ENCODE measurements at regions not wholly inside any gene's neighbourhood (a gene's known extent, or its start where the extent isn't known, plus 50 kb on each side); places are given as distances from the start of the nearest gene placed in this dataset.
"Not testable (repeated sequence)": the region's sequence is repeated elsewhere in the genome, so short reads cannot be mapped to it uniquely, and the experiment has no call there.

DNA sequence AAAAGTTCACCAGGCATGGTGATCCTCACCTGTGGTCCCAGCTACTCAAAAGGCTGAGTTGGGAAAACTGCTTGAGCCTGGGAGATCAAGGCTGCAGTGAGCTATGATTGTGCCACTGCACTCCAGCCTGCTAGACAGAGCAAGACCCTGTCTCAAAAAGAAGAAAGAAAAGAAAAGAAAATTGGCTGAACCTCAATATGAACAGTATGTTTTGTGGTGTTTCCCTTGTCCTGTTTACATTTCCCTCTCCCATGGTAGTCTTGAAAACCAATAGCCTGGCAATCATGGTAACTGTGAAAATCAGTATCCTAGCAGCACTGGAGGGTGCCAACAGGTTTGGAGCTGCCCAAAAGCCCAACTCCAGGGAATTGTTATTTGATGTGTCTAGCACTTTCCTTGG, 174.1 kb upstream of the NR4A3 start:
- H3K4me1 Mint-ChIP-seq (ENCODE audit: low read depth), result no peaks in the 10 kb centered on the region
- DNase-seq (no peak), ATAC-seq (no peak)
- ChIA-PET POLR2A (no interaction called here), CTCF (interaction anchor here (0.9 kb wide), 1 partner anchor 44 kb away, joined by 3 read pairs; no protein-coding TSS in a partner anchor)
- H3K4me3 Mint-ChIP-seq, result no peak overlapping the region
- no peaks in the 10 kb centered on the region for H3K9me3 Mint-ChIP-seq (ENCODE audit: insufficient read depth)
- H3K36me3 Mint-ChIP-seq (ENCODE audit: low read depth), result no peaks in the 10 kb centered on the region
- H3K27ac Mint-ChIP-seq, result no peak overlapping the region
- H3K27me3 Mint-ChIP-seq (ENCODE audit: low read depth), result peaks cover 16% of the 10 kb centered on the region

DNA sequence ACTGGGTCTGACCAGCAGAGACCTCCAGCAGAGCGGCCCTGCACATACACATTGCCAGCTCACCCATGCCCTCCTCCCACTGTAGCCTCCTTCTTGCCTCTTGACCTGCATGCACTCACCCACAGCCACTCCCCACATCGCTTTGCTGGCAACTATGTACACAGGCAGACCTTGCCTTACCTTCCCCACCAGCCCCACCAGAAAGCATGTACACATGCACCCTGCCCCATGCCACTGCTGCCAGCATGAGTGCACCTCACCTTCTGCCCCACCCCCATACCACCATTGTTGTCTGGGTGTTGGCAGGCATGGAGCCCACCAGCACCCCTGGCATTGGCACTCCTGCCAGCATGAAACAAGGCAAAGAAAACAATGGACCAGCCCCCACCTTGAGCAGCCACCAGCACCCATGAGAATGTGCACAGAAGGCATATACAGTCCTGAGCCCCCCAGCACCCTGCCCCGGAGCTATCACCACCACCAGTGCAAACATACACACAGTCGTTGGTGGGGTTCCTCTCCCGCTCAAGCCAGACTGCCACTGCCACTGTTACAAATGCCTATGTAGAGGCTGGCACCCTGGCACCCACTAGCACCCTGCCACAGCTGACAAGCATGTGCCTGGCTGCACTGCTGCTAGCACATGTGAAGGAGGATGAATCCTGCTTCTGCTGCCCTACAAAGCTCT, 171.4 kb upstream of the NR4A3 start:
- no peak for ATAC-seq
- Mint-ChIP-seq H3K9me3 (ENCODE audit: insufficient read depth) (no peaks in the 10 kb centered on the region), H3K4me1 (ENCODE audit: low read depth) (no peaks in the 10 kb centered on the region), H3K27ac (no peak overlapping the region), H3K36me3 (ENCODE audit: low read depth) (no peaks in the 10 kb centered on the region), H3K27me3 (ENCODE audit: low read depth) (peaks cover 21% of the 10 kb centered on the region), H3K4me3 (no peak overlapping the region)
- CTCF ChIA-PET, result no interaction called here
- no peak for DNase-seq
- POLR2A ChIA-PET, result no interaction called here

GRCh38 chr9:99660191-99660636, 161.5 kb upstream of the NR4A3 start:
- Mint-ChIP-seq H3K4me3 (no peak overlapping the region), H3K9me3 (ENCODE audit: insufficient read depth) (no peaks in the 10 kb centered on the region), H3K27ac (no peak overlapping the region), H3K27me3 (ENCODE audit: low read depth) (peaks cover 18% of the 10 kb centered on the region), H3K4me1 (ENCODE audit: low read depth) (no peaks in the 10 kb centered on the region), H3K36me3 (ENCODE audit: low read depth) (no peaks in the 10 kb centered on the region)
- ChIA-PET CTCF (no interaction called here), POLR2A (no interaction called here)
- DNase-seq, result no peak
- ATAC-seq, result no peak

GRCh38 chr9:99663297-99663696, 158.4 kb upstream of the NR4A3 start:
- DNase-seq (no peak), ATAC-seq (no peak)
- POLR2A ChIA-PET, result no interaction called here
- H3K36me3 Mint-ChIP-seq (ENCODE audit: low read depth), result no peaks in the 10 kb centered on the region
- CTCF ChIA-PET, result no interaction called here
- peaks cover 13% of the 10 kb centered on the region for H3K27me3 Mint-ChIP-seq (ENCODE audit: low read depth)
- no peak overlapping the region for H3K4me3 Mint-ChIP-seq
- peaks cover 11% of the 10 kb centered on the region for H3K4me1 Mint-ChIP-seq (ENCODE audit: low read depth)
- no peak overlapping the region for H3K27ac Mint-ChIP-seq
- H3K9me3 Mint-ChIP-seq (ENCODE audit: insufficient read depth), result no peaks in the 10 kb centered on the region

GRCh38 chr9:99663856-99664255, 157.8 kb upstream of the NR4A3 start:
- Mint-ChIP-seq H3K36me3 (ENCODE audit: low read depth) (no peaks in the 10 kb centered on the region), H3K9me3 (ENCODE audit: insufficient read depth) (no peaks in the 10 kb centered on the region), H3K27me3 (ENCODE audit: low read depth) (peaks cover 12% of the 10 kb centered on the region), H3K4me1 (ENCODE audit: low read depth) (peaks cover 11% of the 10 kb centered on the region), H3K27ac (no peak overlapping the region), H3K4me3 (no peak overlapping the region)
- ChIA-PET CTCF (no interaction called here), POLR2A (no interaction called here)
- ATAC-seq, result no peak
- no peak for DNase-seq

DNA sequence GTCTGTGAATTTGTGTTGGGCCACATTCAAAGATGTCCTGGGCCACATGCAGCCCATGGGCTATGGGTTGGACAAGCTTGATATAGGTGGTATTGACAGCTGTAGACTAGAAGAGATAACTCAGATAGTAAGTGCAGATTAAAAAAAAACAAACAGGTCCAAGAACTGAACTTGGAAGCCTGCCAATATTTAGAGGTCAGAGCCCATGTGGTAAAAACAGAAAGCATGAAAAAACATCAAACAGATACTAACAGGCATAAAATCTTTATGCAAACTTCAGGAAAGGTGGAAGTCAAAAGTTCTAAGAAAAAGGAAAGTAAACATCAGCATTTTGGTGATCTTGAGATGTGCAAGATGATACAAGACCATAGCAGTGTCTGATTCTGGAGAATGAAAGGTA, 155.1 kb upstream of the NR4A3 start:
- POLR2A ChIA-PET, result no interaction called here
- H3K27ac Mint-ChIP-seq, result peak overlapping the region; percentile 39

GRCh38 chr9:99670886-99671285, 150.8 kb upstream of the NR4A3 start:
- H3K27ac Mint-ChIP-seq; H3K4me3 Mint-ChIP-seq; H3K4me1 Mint-ChIP-seq (ENCODE audit: low read depth); DNase-seq; H3K36me3 Mint-ChIP-seq (ENCODE audit: low read depth); ATAC-seq; CTCF ChIA-PET; H3K27me3 Mint-ChIP-seq (ENCODE audit: low read depth); H3K9me3 Mint-ChIP-seq (ENCODE audit: insufficient read depth); POLR2A ChIA-PET: not testable (repeated sequence)

More for the DNA sequence above, 155.1 kb upstream of the NR4A3 start:
- Mint-ChIP-seq H3K4me1 (ENCODE audit: low read depth) (peaks cover 11% of the 10 kb centered on the region), H3K27me3 (ENCODE audit: low read depth) (peaks cover 7% of the 10 kb centered on the region), H3K9me3 (ENCODE audit: insufficient read depth) (no peaks in the 10 kb centered on the region), H3K36me3 (ENCODE audit: low read depth) (no peaks in the 10 kb centered on the region), H3K4me3 (no peak overlapping the region)
- no peak for ATAC-seq
- CTCF ChIA-PET, result no interaction called here
- no peak for DNase-seq

DNA sequence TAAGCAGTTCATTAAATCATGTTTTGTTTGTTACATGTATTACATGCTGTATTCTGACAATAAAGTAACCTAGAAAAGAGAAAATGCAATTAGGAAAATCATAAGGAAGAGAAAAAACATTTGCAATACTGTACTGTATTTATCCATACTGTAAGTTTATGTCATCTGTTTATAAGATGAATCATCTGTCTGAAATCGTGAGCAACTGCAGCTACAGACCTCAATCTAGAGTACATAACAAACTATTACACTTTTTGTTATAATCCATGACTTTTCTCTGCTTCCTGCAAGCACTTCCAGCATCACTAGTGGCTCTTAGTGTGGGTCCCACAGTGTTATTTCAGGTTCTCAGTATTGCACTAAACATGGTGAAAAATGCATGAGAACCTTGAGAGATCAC, 144.4 kb upstream of the NR4A3 start:
- POLR2A ChIA-PET, result no interaction called here
- Mint-ChIP-seq H3K4me1 (ENCODE audit: low read depth) (no peaks in the 10 kb centered on the region), H3K36me3 (ENCODE audit: low read depth) (no peaks in the 10 kb centered on the region), H3K9me3 (ENCODE audit: insufficient read depth) (peaks cover 12% of the 10 kb centered on the region), H3K27me3 (ENCODE audit: low read depth) (peaks cover 2% of the 10 kb centered on the region), H3K27ac (no peak overlapping the region), H3K4me3 (no peak overlapping the region)
- ATAC-seq, result no peak
- DNase-seq, result no peak
- CTCF ChIA-PET, result no interaction called here

- Mint-ChIP-seq H3K27ac (no peak overlapping the region), H3K4me3 (no peak overlapping the region), H3K9me3 (ENCODE audit: insufficient read depth) (peaks cover 16% of the 10 kb centered on the region), H3K36me3 (ENCODE audit: low read depth) (no peaks in the 10 kb centered on the region), H3K4me1 (ENCODE audit: low read depth) (no peaks in the 10 kb centered on the region), H3K27me3 (ENCODE audit: low read depth) (peaks cover 2% of the 10 kb centered on the region)
- CTCF ChIA-PET, result no interaction called here
- ATAC-seq (no peak), DNase-seq (no peak)
- POLR2A ChIA-PET, result no interaction called here
Measured at GRCh38 chr9:99678566-99678965, 143.1 kb upstream of the NR4A3 start.

DNA sequence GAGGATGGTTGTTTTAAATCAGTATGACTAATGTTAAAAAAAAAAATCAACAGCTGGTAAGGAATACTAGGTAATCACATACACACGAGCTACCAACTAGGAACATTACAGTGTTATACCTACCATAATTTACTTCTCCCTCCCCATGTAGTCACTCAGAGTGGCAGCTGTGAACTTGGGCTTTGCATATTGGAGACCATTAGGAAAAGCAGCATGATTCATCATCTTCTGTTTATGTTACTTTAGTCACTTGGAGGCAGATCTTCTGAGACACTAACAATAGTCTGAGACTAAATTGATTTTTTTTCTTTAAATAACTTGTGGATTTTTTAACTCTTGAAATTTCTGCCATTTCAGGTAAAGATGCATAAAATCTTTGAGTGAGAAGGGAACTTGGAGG, 141.5 kb upstream of the NR4A3 start:
- no peak for ATAC-seq
- Mint-ChIP-seq H3K4me3 (no peak overlapping the region), H3K4me1 (ENCODE audit: low read depth) (no peaks in the 10 kb centered on the region), H3K27me3 (ENCODE audit: low read depth) (peaks cover 2% of the 10 kb centered on the region), H3K27ac (no peak overlapping the region), H3K36me3 (ENCODE audit: low read depth) (no peaks in the 10 kb centered on the region), H3K9me3 (ENCODE audit: insufficient read depth) (peaks cover 16% of the 10 kb centered on the region)
- CTCF ChIA-PET, result no interaction called here
- no peak for DNase-seq
- POLR2A ChIA-PET, result no interaction called here

- Mint-ChIP-seq H3K27me3 (ENCODE audit: low read depth) (peaks cover 2% of the 10 kb centered on the region), H3K4me1 (ENCODE audit: low read depth) (no peaks in the 10 kb centered on the region), H3K9me3 (ENCODE audit: insufficient read depth) (peaks cover 11% of the 10 kb centered on the region), H3K4me3 (no peak overlapping the region), H3K36me3 (ENCODE audit: low read depth) (no peaks in the 10 kb centered on the region), H3K27ac (no peak overlapping the region)
- DNase-seq (no peak), ATAC-seq (no peak)
- ChIA-PET POLR2A (no interaction called here), CTCF (no interaction called here)
Measured at GRCh38 chr9:99681113-99681512, 140.6 kb upstream of the NR4A3 start.

DNA sequence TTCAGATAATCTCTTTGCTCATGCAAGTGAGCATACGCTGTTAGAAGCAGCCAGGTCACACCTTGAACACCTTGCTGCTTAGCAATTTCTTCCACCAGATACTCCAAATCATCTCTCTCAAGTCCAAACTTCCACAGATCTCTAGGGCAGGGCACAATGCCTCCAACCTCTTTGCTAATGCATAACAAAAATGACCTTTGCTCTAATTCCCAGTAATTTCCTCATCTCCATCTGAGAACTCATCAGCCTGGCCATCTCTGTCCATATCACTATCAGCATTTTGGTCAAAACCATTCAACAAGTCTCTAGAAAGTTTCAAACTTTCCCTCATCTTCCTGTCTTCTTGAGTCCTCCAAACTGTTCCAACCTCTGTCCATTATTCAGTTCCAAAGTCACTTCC, 139.3 kb upstream of the NR4A3 start:
- no peaks in the 10 kb centered on the region for H3K36me3 Mint-ChIP-seq (ENCODE audit: low read depth)
- H3K9me3 Mint-ChIP-seq (ENCODE audit: insufficient read depth), result peaks cover 6% of the 10 kb centered on the region
- POLR2A ChIA-PET, result no interaction called here
- no peak overlapping the region for H3K27ac Mint-ChIP-seq
- ATAC-seq, result no peak
- no peak overlapping the region for H3K4me3 Mint-ChIP-seq
- peaks cover 2% of the 10 kb centered on the region for H3K27me3 Mint-ChIP-seq (ENCODE audit: low read depth)
- no peak for DNase-seq
- CTCF ChIA-PET, result no interaction called here
- no peaks in the 10 kb centered on the region for H3K4me1 Mint-ChIP-seq (ENCODE audit: low read depth)

GRCh38 chr9:99682870-99683269, 138.8 kb upstream of the NR4A3 start:
- ChIA-PET CTCF (no interaction called here), POLR2A (no interaction called here)
- no peak for DNase-seq

More at GRCh38 chr9:99682870-99683269, 138.8 kb upstream of the NR4A3 start:
- Mint-ChIP-seq H3K4me3 (no peak overlapping the region), H3K9me3 (ENCODE audit: insufficient read depth) (peaks cover 6% of the 10 kb centered on the region), H3K36me3 (ENCODE audit: low read depth) (no peaks in the 10 kb centered on the region), H3K27me3 (ENCODE audit: low read depth) (peaks cover 2% of the 10 kb centered on the region), H3K27ac (no peak overlapping the region), H3K4me1 (ENCODE audit: low read depth) (no peaks in the 10 kb centered on the region)
- no peak for ATAC-seq

Measured in activated CD8-positive, alpha-beta T cell treated with anti-CD3 and anti-CD28 coated beads, Interleukin-2, amount 10 ng/mL, durations not matched to agents 7 days and 5 days (primary cell).